Inflammatory macrophage treated with lipopolysaccharide for 4 hours (primary cell): ENCODE measurements at regions not wholly inside any gene's neighbourhood (a gene's known extent, or its start where the extent isn't known, plus 50 kb on each side); places are given as distances from the start of the nearest gene placed in this dataset.
"Not testable (repeated sequence)": the region's sequence is repeated elsewhere in the genome, so short reads cannot be mapped to it uniquely, and the experiment has no call there.

ENCODE experiments used
- DNase-seq: peaks from one replicate; pipeline ENCODE4 v3.0.0-alpha.2; 2020

GRCh38 chrY:17511984-17512383, 368.0 kb downstream of the CDY2B start:
- not testable (repeated sequence) for DNase-seq

GRCh38 chrY:17511476-17511875, 368.5 kb downstream of the CDY2B start:
- DNase-seq, result not testable (repeated sequence)

- not testable (repeated sequence) for DNase-seq
These were observed 374.2 kb downstream of the CDY2B start for GRCh38 chrY:17505834-17506233.

- DNase-seq, result not testable (repeated sequence)
These were observed 395.3 kb downstream of the CDY2B start for GRCh38 chrY:17484763-17485162.

- not testable (repeated sequence) for DNase-seq
These were observed 395.9 kb downstream of the CDY2B start for GRCh38 chrY:17484157-17484556.

- not testable (repeated sequence) for DNase-seq
These were observed 398.5 kb downstream of the CDY2B start for GRCh38 chrY:17481389-17482022.

- DNase-seq, result not testable (repeated sequence)
These were observed 408.0 kb downstream of the CDY2B start for GRCh38 chrY:17472068-17472467.

GRCh38 chrY:17459753-17460152, 420.3 kb downstream of the CDY2B start:
- DNase-seq, result not testable (repeated sequence)

GRCh38 chrY:17430570-17431166, 449.4 kb downstream of the CDY2B start:
- DNase-seq, result peak; percentile 4

- DNase-seq, result no peak
These were observed 481.5 kb downstream of the CDY2B start for GRCh38 chrY:17398336-17399072.

- no peak for DNase-seq
These were observed 482.4 kb downstream of the CDY2B start for GRCh38 chrY:17397659-17398058.

- no peak for DNase-seq
These were observed 498.5 kb downstream of the CDY2B start for GRCh38 chrY:17381431-17382070.

- no peak for DNase-seq
These were observed 501.7 kb downstream of the CDY2B start for GRCh38 chrY:17378326-17378725.

- no peak for DNase-seq
These were observed 511.6 kb downstream of the CDY2B start for GRCh38 chrY:17368413-17368812.

GRCh38 chrY:17366400-17366799, 513.6 kb downstream of the CDY2B start:
- DNase-seq, result no peak

GRCh38 chrY:17339028-17339427, 541.0 kb downstream of the CDY2B start:
- no peak for DNase-seq

- no peak for DNase-seq
These were observed 549.3 kb downstream of the CDY2B start for GRCh38 chrY:17330733-17331132.

- DNase-seq, result no peak
These were observed 560.1 kb downstream of the CDY2B start for GRCh38 chrY:17319916-17320315.

GRCh38 chrY:17318631-17319030, 561.4 kb downstream of the CDY2B start:
- DNase-seq, result no peak

GRCh38 chrY:17277056-17277455, 603.0 kb downstream of the CDY2B start:
- DNase-seq, result no peak

GRCh38 chrY:17259497-17259896, 620.5 kb downstream of the CDY2B start:
- no peak for DNase-seq

- DNase-seq, result no peak
These were observed 641.6 kb downstream of the CDY2B start for GRCh38 chrY:17238406-17238805.

- no peak for DNase-seq
These were observed 644.3 kb downstream of the CDY2B start for GRCh38 chrY:17235769-17236168.
